ENCODE measurements at regions not wholly inside any gene's neighbourhood (a gene's known extent, or its start where the extent isn't known, plus 50 kb on each side); places are given as distances from the start of the nearest gene placed in this dataset.

DNA sequence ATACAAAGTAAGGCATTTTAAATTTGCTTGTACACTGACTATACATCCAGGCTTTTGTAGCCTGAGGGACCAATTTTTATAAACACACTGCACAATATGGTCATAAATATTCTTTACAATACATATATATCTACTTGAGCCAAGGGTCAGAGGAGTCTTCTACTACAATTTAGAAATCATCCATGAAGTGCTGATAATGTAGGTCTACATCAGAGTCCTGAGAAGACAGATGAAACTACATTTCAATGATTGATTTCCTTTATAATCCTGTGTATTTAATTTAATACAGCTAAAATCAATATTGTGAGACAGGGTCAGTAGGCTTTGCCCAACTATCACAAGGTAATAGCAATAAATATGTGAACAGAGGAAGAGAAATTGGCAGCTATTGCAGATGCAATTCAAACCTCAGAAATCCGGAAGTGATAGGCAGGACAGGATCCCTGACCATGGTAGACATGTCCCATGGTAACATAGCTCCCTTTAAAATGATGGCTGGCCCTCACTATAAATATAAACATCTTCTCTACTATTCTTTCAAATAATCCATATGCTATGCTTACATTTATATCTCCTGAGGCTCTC, 318.0 kb upstream of the POT1 start:
- Mint-ChIP-seq H3K27me3 (ENCODE audit: unreplicated experiment) (no peaks in the 10 kb centered on the region), H3K9me3 (ENCODE audit: unreplicated experiment) (no peaks in the 10 kb centered on the region), H3K27ac (ENCODE audit: unreplicated experiment) (no peak overlapping the region), H3K36me3 (ENCODE audit: low read depth, unreplicated experiment) (no peaks in the 10 kb centered on the region), H3K4me3 (ENCODE audit: unreplicated experiment) (no peak overlapping the region), H3K4me1 (ENCODE audit: unreplicated experiment) (no peaks in the 10 kb centered on the region)
- no peak for DNase-seq (ENCODE audit: low spot score)
- TF ChIP-seq, protein P1, sequence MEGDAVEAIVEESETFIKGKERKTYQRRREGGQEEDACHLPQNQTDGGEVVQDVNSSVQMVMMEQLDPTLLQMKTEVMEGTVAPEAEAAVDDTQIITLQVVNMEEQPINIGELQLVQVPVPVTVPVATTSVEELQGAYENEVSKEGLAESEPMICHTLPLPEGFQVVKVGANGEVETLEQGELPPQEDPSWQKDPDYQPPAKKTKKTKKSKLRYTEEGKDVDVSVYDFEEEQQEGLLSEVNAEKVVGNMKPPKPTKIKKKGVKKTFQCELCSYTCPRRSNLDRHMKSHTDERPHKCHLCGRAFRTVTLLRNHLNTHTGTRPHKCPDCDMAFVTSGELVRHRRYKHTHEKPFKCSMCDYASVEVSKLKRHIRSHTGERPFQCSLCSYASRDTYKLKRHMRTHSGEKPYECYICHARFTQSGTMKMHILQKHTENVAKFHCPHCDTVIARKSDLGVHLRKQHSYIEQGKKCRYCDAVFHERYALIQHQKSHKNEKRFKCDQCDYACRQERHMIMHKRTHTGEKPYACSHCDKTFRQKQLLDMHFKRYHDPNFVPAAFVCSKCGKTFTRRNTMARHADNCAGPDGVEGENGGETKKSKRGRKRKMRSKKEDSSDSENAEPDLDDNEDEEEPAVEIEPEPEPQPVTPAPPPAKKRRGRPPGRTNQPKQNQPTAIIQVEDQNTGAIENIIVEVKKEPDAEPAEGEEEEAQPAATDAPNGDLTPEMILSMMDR (IDR thresholded peaks at IDR 0.05; ENCODE audit: unreplicated experiment) = no peak

DNA sequence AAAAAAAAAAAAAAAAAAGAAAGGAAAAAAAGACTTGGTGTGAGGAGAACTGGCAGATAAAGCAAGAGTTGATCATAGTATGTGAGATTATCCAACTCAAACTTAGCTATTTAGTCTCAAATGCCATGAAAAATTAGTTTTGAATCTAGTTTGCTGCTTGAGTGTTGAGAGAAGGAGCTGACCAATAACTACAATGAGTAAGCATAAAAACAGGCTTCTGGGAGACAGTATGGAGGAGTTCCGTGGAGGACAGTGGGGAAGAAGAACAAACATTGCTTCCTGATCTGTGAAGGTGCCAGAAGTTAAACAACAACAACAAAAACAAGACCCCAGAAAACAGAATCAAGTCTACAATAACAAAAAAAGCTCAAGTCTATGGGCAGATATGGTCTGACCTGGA, 317.1 kb upstream of the POT1 start:
- H3K27ac Mint-ChIP-seq (ENCODE audit: unreplicated experiment) = no peak overlapping the region

DNA sequence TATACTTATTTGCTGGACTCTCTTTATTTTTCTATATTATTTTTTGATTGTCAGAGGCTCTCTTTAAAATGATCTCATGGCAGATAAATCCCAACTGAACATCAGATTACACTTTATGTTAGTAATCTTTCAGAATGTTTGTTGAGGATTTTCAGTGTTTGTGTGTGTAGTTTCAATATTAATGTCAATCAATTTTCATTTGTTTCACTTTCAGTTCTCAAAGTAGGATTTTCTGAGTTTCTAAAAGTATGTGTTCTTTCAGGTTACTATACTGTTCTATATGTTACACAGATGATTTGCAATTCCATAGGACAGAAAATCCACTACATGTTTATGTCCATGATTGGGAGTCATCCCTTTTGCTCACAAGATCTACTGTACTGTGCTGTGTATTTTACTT, 311.9 kb upstream of the POT1 start:
- Mint-ChIP-seq H3K4me3 (ENCODE audit: unreplicated experiment) (no peak overlapping the region), H3K27ac (ENCODE audit: unreplicated experiment) (no peak overlapping the region), H3K27me3 (ENCODE audit: unreplicated experiment) (no peaks in the 10 kb centered on the region), H3K9me3 (ENCODE audit: unreplicated experiment) (no peaks in the 10 kb centered on the region), H3K4me1 (ENCODE audit: unreplicated experiment) (no peaks in the 10 kb centered on the region), H3K36me3 (ENCODE audit: low read depth, unreplicated experiment) (no peaks in the 10 kb centered on the region)
- DNase-seq (ENCODE audit: low spot score) = no peak
- TF ChIP-seq, protein P1 (IDR thresholded peaks at IDR 0.05; ENCODE audit: unreplicated experiment) = no peak

More for the DNA sequence above, 317.1 kb upstream of the POT1 start:
- H3K4me3 Mint-ChIP-seq (ENCODE audit: unreplicated experiment) = no peak overlapping the region
- no peak for DNase-seq (ENCODE audit: low spot score)
- H3K4me1 Mint-ChIP-seq (ENCODE audit: unreplicated experiment) = no peaks in the 10 kb centered on the region
- no peaks in the 10 kb centered on the region for H3K36me3 Mint-ChIP-seq (ENCODE audit: low read depth, unreplicated experiment)
- H3K27me3 Mint-ChIP-seq (ENCODE audit: unreplicated experiment) = no peaks in the 10 kb centered on the region
- no peaks in the 10 kb centered on the region for H3K9me3 Mint-ChIP-seq (ENCODE audit: unreplicated experiment)
- TF ChIP-seq, protein P1 (IDR thresholded peaks at IDR 0.05; ENCODE audit: unreplicated experiment) = no peak

DNA sequence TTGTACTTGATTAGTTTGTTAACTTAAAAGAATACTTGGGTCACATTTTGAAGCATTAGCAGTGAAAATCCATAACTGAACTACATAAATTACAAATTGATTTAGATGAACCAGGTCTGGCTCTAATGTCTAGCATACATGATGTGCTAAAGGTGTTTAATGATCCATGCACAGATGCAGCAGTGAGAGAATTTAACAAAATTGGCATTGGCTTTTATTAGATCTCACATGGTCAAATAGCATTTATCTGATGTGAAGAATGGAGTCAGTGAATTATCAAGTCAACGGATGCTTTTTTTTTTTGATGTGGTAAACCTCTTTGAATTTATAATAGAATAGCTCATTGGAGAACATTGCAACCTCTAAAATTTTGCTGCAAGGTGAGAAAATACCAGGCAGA, 293.0 kb upstream of the POT1 start:
- H3K9me3 Mint-ChIP-seq (ENCODE audit: unreplicated experiment) = no peaks in the 10 kb centered on the region
- no peak overlapping the region for H3K4me3 Mint-ChIP-seq (ENCODE audit: unreplicated experiment)
- H3K27ac Mint-ChIP-seq (ENCODE audit: unreplicated experiment) = no peak overlapping the region
- DNase-seq (ENCODE audit: low spot score) = no peak
- no peaks in the 10 kb centered on the region for H3K4me1 Mint-ChIP-seq (ENCODE audit: unreplicated experiment)
- H3K36me3 Mint-ChIP-seq (ENCODE audit: low read depth, unreplicated experiment) = no peaks in the 10 kb centered on the region
- TF ChIP-seq, protein P1 (IDR thresholded peaks at IDR 0.05; ENCODE audit: unreplicated experiment) = no peak
- H3K27me3 Mint-ChIP-seq (ENCODE audit: unreplicated experiment) = peaks cover 2% of the 10 kb centered on the region

DNA sequence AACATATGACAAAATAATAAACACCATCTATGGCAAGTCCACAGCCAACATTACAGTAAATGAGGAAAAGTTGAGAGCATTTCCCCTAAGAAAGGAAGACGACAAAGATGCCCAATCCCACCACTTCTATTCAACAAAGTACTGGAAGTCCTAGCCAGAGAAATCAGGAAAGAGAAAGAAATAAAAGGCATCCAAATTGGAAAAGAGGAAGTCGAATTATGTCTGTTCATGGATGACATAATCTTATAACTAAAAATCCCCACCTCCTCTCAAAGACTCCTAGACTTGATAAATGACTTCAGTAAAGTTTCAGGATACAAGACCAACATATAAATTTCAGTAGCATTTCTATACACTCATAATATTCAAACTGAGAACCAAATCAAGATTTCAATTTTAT, 288.5 kb upstream of the POT1 start:
- no peaks in the 10 kb centered on the region for H3K36me3 Mint-ChIP-seq (ENCODE audit: low read depth, unreplicated experiment)

More for the DNA sequence above, 288.5 kb upstream of the POT1 start:
- TF ChIP-seq, protein P1 (IDR thresholded peaks at IDR 0.05; ENCODE audit: unreplicated experiment) = no peak
- Mint-ChIP-seq H3K27ac (ENCODE audit: unreplicated experiment) (no peak overlapping the region), H3K4me3 (ENCODE audit: unreplicated experiment) (no peak overlapping the region), H3K9me3 (ENCODE audit: unreplicated experiment) (no peaks in the 10 kb centered on the region), H3K4me1 (ENCODE audit: unreplicated experiment) (no peaks in the 10 kb centered on the region), H3K27me3 (ENCODE audit: unreplicated experiment) (peaks cover 2% of the 10 kb centered on the region)
- DNase-seq (ENCODE audit: low spot score) = no peak
